SK-N-SH (cell line): ENCODE measurements at regions not wholly inside any gene's neighbourhood (a gene's known extent, or its start where the extent isn't known, plus 50 kb on each side); places are given as distances from the start of the nearest gene placed in this dataset.

Source experiments
- CTCF ChIA-PET: fragments of 300-600, 350-600 bp; formaldehyde crosslinking; extraction: SDS; loops from one replicate; lab custom pipeline; 2021; lab: Yijun Ruan, JAX
- POLR2A ChIA-PET: fragments of 350-600 bp; sonication (Branson Sonifier 250); formaldehyde crosslinking; extraction: SDS; loops from one replicate; lab custom pipeline; 2020; ENCODE audit warnings: antibody characterized with exemption, inconsistent platforms; lab: Yijun Ruan, JAX
- DNase-seq: peaks from one replicate; pipeline ENCODE4 v3.0.0; 2012
- H2AFZ ChIP-seq: fragments of 200-600 bp; sonication (generic); 2 replicates; pipeline ENCODE4 v1.8.1; 2016; ENCODE audit warnings: antibody characterized with exemption, mild to moderate bottlenecking, low read depth
- H3F3A ChIP-seq: fragments of 200-600 bp; sonication (generic); replicated peaks from 2 replicates; pipeline ENCODE3; 2016; ENCODE audit warnings: antibody characterized with exemption, mild to moderate bottlenecking; ENCODE audit not compliant: insufficient read depth
- H3K27ac ChIP-seq, 2 experiments: fragments of 200-500 bp in 1 of 2; fragments of 200-600 bp in 1 of 2; sonication (Bioruptor generic) in 1 of 2; sonication (generic), shearing (Covaris generic) in 1 of 2; 2 replicates each; pipeline versions ENCODE4 v1.5.1 to v1.6.1; 2014 to 2016; ENCODE audit warnings: low read depth in 2 of 2, inconsistent platforms in 1 of 2, low read length in 1 of 2, mild to moderate bottlenecking in 1 of 2, mixed read lengths in 1 of 2
- H3K27me3 ChIP-seq: fragments of 200-600 bp; sonication (generic), shearing (Covaris generic); 2 replicates; pipeline ENCODE4 v1.6.1; 2016; ENCODE audit warnings: mixed run types; ENCODE audit not compliant: insufficient read depth
- H3K36me3 ChIP-seq, 2 experiments: fragments of 200-500 bp in 1 of 2; fragments of 200-600 bp in 1 of 2; sonication (Bioruptor generic) in 1 of 2; sonication (generic) in 1 of 2; replicated peaks in 1 of 2; 2 replicates each; pipeline versions ENCODE3 to v1.5.1; 2014 to 2016; ENCODE audit warnings: low read length in 1 of 2, mild to moderate bottlenecking in 1 of 2; ENCODE audit not compliant: insufficient read depth in 2 of 2, control insufficient read depth in 1 of 2
- H3K4me1 ChIP-seq, 2 experiments: fragments of 200-500 bp in 1 of 2; fragments of 200-600 bp in 1 of 2; sonication (Bioruptor generic) in 1 of 2; sonication (generic), shearing (Covaris generic) in 1 of 2; 2 replicates each; pipeline versions ENCODE4 v1.5.1 to v1.6.1; 2014 to 2016; ENCODE audit warnings: low read depth in 1 of 2, low read length in 1 of 2, mixed run types in 1 of 2; ENCODE audit not compliant: insufficient read depth in 2 of 2, control insufficient read depth in 1 of 2
- H3K4me2 ChIP-seq: fragments of 200-600 bp; sonication (generic), shearing (Covaris generic); 2 replicates; pipeline ENCODE4 v1.6.1; 2017; ENCODE audit warnings: mixed run types
- H3K4me3 ChIP-seq, 2 experiments: fragments of 200-500 bp in 1 of 2; fragments of 200-600 bp in 1 of 2; sonication (Bioruptor generic) in 1 of 2; sonication (generic), shearing (Covaris generic) in 1 of 2; 2 replicates each; pipeline versions ENCODE4 v1.5.1 to v1.8.1; 2014 to 2016; ENCODE audit warnings: low read depth in 2 of 2, inconsistent platforms in 1 of 2, low read length in 1 of 2, mild to moderate bottlenecking in 1 of 2, mixed read lengths in 1 of 2, moderate library complexity in 1 of 2
- H3K79me2 ChIP-seq: fragments of 200-600 bp; sonication (generic); 2 replicates; pipeline ENCODE4 v1.8.1; 2017; ENCODE audit warnings: mild to moderate bottlenecking; ENCODE audit not compliant: insufficient read depth
- H3K9ac ChIP-seq: fragments of 200-600 bp; sonication (generic); 2 replicates; pipeline ENCODE4 v1.6.1; 2017; ENCODE audit warnings: mixed run types
- H3K9me2 ChIP-seq: fragments of 200-600 bp; sonication (generic); 2 replicates; pipeline ENCODE4 v1.6.1; 2017; ENCODE audit warnings: mixed run types
- H3K9me3 ChIP-seq: fragments of 200-600 bp; sonication (generic); 2 replicates; pipeline ENCODE4 v1.6.1; 2017; ENCODE audit warnings: mixed run types, mild to moderate bottlenecking, moderate library complexity
- H4K20me1 ChIP-seq: fragments of 200-600 bp; sonication (generic); 2 replicates; pipeline ENCODE4 v1.6.1; 2017; ENCODE audit warnings: mild to moderate bottlenecking, mixed run types; ENCODE audit not compliant: insufficient read depth
- CHD2 ChIP-seq: fragments of 150-350 bp; IDR thresholded peaks from 2 replicates; pipeline ENCODE4 v1.6.1; 2018; ENCODE audit warnings: low read length; ENCODE audit not compliant: partially characterized antibody
- ELF1 ChIP-seq: IDR thresholded peaks from 2 replicates; pipeline ENCODE4 v1.4.0; 2012
- EP300 ChIP-seq, 2 experiments: IDR thresholded peaks; 2 replicates each; pipeline versions ENCODE4 v1.4.0 to v1.6.1; 2012; ENCODE audit warnings: borderline replicate concordance in 1 of 2, low read depth in 1 of 2, low read length in 1 of 2
- FOXM1 ChIP-seq: IDR thresholded peaks from 2 replicates; pipeline ENCODE4 v1.4.0; 2012; ENCODE audit warnings: low read depth, mild to moderate bottlenecking
- GATA2 ChIP-seq: sonication (generic); formaldehyde crosslinking; IDR thresholded peaks from 2 replicates; pipeline ENCODE4 v1.5.0; 2020; ENCODE audit warnings: mild to moderate bottlenecking, missing genetic modification reagents
- IRF3 ChIP-seq: fragments of 150-350 bp; IDR thresholded peaks from 2 replicates; pipeline ENCODE4 v1.6.1; 2016; ENCODE audit warnings: mild to moderate bottlenecking, low read depth, low read length
- MEF2A ChIP-seq: IDR thresholded peaks from 2 replicates; pipeline ENCODE4 v1.4.0; 2012; ENCODE audit warnings: low read depth, borderline replicate concordance
- MXI1 ChIP-seq: IDR thresholded peaks from 2 replicates; pipeline ENCODE4 v1.6.1; 2012; ENCODE audit warnings: mild to moderate bottlenecking, low read depth, low read length, improper control_type of control experiment
- NFIC ChIP-seq: IDR thresholded peaks from 2 replicates; pipeline ENCODE4 v1.4.0; 2012; ENCODE audit warnings: borderline replicate concordance
- NRF1 ChIP-seq: IDR thresholded peaks from 2 replicates; pipeline ENCODE4 v1.6.1; 2012; ENCODE audit warnings: low read depth, mild to moderate bottlenecking, low read length
- PBX3 ChIP-seq: IDR thresholded peaks from 2 replicates; pipeline ENCODE4; 2012
- SIN3A ChIP-seq: IDR thresholded peaks from 2 replicates; pipeline ENCODE4 v1.6.1; 2012; ENCODE audit warnings: low read depth, mild to moderate bottlenecking, low read length, moderate library complexity, borderline replicate concordance
- TAF1 ChIP-seq: IDR thresholded peaks from 2 replicates; pipeline ENCODE4 v1.6.1; 2012; ENCODE audit warnings: low read depth, mild to moderate bottlenecking, low read length, moderate library complexity, borderline replicate concordance
- TCF12 ChIP-seq: IDR thresholded peaks from 2 replicates; pipeline ENCODE4 v1.4.0; 2012
- TEAD4 ChIP-seq: IDR thresholded peaks from 2 replicates; pipeline ENCODE4 v1.4.0; 2012; ENCODE audit warnings: mild to moderate bottlenecking, borderline replicate concordance; ENCODE audit not compliant: insufficient read depth
- USF1 ChIP-seq: IDR thresholded peaks from 2 replicates; pipeline ENCODE4 v1.4.0; 2012; ENCODE audit warnings: low read depth, borderline replicate concordance
- YY1 ChIP-seq: IDR thresholded peaks from 2 replicates; pipeline ENCODE4 v1.4.0; 2012; ENCODE audit warnings: low read depth, mild to moderate bottlenecking
- WGBS: methylation state at CpG from one replicate; pipeline ENCODE4 v1.1.6; 2017; ENCODE audit warnings: low lambda C conversion rate; 5-methylcytosine and 5-hydroxymethylcytosine counted together
- TF ChIP-seq, protein P1 (sequence below): IDR thresholded peaks from 2 replicates; pipeline ENCODE4 v1.6.1; 2012; ENCODE audit warnings: mild to moderate bottlenecking, low read depth, low read length, moderate library complexity
- TF ChIP-seq, protein P2 (sequence below): fragments of 150-350 bp; IDR thresholded peaks from 2 replicates; pipeline ENCODE4 v1.6.1; 2017; ENCODE audit warnings: antibody characterized with exemption, low read length, low read depth, borderline replicate concordance
- TF ChIP-seq, protein P3 (sequence below): fragments of 200-600 bp; sonication (generic); IDR thresholded peaks from 2 replicates; pipeline ENCODE4 v1.6.1; 2017; ENCODE audit warnings: antibody characterized with exemption, mild to moderate bottlenecking, moderate library complexity

GRCh38 chr13:61738236-61738750, 322.6 kb upstream of the PCDH20 start:
- no peak overlapping the region for H3K27ac ChIP-seq
- DNase-seq, result no peak
- no peak overlapping the region for H3K4me3 ChIP-seq

More at GRCh38 chr13:61738236-61738750, 322.6 kb upstream of the PCDH20 start:
- no peaks in the 10 kb centered on the region; the same call in 1 of the 2 replicates for H3K9me3 ChIP-seq
- 48% methylated on average over 2 of the region's 2 CpGs for WGBS
- no peaks in the 10 kb centered on the region for H3K36me3 ChIP-seq
- POLR2A ChIA-PET, result no interaction called here
- no peak overlapping the region for H3K9ac ChIP-seq
- no peaks in the 10 kb centered on the region for H3F3A ChIP-seq
- H4K20me1 ChIP-seq, result no peaks in the 10 kb centered on the region
- H3K27me3 ChIP-seq, result no peaks in the 10 kb centered on the region
- H3K4me1 ChIP-seq, result no peaks in the 10 kb centered on the region
- H3K79me2 ChIP-seq, result no peaks in the 10 kb centered on the region
- no peak for TF ChIP-seq TEAD4
- TF ChIP-seq MEF2A, result no peak
- TF ChIP-seq MXI1, result no peak
- no peak for TF ChIP-seq FOXM1
- TF ChIP-seq, protein P1, sequence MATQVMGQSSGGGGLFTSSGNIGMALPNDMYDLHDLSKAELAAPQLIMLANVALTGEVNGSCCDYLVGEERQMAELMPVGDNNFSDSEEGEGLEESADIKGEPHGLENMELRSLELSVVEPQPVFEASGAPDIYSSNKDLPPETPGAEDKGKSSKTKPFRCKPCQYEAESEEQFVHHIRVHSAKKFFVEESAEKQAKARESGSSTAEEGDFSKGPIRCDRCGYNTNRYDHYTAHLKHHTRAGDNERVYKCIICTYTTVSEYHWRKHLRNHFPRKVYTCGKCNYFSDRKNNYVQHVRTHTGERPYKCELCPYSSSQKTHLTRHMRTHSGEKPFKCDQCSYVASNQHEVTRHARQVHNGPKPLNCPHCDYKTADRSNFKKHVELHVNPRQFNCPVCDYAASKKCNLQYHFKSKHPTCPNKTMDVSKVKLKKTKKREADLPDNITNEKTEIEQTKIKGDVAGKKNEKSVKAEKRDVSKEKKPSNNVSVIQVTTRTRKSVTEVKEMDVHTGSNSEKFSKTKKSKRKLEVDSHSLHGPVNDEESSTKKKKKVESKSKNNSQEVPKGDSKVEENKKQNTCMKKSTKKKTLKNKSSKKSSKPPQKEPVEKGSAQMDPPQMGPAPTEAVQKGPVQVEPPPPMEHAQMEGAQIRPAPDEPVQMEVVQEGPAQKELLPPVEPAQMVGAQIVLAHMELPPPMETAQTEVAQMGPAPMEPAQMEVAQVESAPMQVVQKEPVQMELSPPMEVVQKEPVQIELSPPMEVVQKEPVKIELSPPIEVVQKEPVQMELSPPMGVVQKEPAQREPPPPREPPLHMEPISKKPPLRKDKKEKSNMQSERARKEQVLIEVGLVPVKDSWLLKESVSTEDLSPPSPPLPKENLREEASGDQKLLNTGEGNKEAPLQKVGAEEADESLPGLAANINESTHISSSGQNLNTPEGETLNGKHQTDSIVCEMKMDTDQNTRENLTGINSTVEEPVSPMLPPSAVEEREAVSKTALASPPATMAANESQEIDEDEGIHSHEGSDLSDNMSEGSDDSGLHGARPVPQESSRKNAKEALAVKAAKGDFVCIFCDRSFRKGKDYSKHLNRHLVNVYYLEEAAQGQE, result no peak
- TF ChIP-seq NRF1, result no peak
- TF ChIP-seq YY1, result no peak
- TF ChIP-seq, protein P2, sequence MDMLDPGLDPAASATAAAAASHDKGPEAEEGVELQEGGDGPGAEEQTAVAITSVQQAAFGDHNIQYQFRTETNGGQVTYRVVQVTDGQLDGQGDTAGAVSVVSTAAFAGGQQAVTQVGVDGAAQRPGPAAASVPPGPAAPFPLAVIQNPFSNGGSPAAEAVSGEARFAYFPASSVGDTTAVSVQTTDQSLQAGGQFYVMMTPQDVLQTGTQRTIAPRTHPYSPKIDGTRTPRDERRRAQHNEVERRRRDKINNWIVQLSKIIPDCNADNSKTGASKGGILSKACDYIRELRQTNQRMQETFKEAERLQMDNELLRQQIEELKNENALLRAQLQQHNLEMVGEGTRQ, result no peak
- TF ChIP-seq, protein P3, sequence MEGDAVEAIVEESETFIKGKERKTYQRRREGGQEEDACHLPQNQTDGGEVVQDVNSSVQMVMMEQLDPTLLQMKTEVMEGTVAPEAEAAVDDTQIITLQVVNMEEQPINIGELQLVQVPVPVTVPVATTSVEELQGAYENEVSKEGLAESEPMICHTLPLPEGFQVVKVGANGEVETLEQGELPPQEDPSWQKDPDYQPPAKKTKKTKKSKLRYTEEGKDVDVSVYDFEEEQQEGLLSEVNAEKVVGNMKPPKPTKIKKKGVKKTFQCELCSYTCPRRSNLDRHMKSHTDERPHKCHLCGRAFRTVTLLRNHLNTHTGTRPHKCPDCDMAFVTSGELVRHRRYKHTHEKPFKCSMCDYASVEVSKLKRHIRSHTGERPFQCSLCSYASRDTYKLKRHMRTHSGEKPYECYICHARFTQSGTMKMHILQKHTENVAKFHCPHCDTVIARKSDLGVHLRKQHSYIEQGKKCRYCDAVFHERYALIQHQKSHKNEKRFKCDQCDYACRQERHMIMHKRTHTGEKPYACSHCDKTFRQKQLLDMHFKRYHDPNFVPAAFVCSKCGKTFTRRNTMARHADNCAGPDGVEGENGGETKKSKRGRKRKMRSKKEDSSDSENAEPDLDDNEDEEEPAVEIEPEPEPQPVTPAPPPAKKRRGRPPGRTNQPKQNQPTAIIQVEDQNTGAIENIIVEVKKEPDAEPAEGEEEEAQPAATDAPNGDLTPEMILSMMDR, result no peak
- TF ChIP-seq ELF1, result no peak
- TF ChIP-seq IRF3, result no peak
- TF ChIP-seq GATA2, result no peak
- no peak for TF ChIP-seq TAF1
- no peak for TF ChIP-seq NFIC
- no peak for TF ChIP-seq SIN3A
- TF ChIP-seq PBX3, result no peak
- TF ChIP-seq CHD2, result no peak
- TF ChIP-seq USF1, result no peak
- no peak for TF ChIP-seq EP300 (IDR thresholded peaks at IDR 0.05; ENCODE audit: borderline replicate concordance in 1 of 2, low read depth in 1 of 2, low read length in 1 of 2)
- TF ChIP-seq TCF12, result no peak
- no peak overlapping the region for H3K4me2 ChIP-seq
- H2AFZ ChIP-seq, result no peak overlapping the region
- CTCF ChIA-PET, result no interaction called here
- H3K9me2 ChIP-seq, result no peaks in the 10 kb centered on the region
